ENCODE measurements at regions not wholly inside any gene's neighbourhood (a gene's known extent, or its start where the extent isn't known, plus 50 kb on each side); places are given as distances from the start of the nearest gene placed in this dataset.

DNA sequence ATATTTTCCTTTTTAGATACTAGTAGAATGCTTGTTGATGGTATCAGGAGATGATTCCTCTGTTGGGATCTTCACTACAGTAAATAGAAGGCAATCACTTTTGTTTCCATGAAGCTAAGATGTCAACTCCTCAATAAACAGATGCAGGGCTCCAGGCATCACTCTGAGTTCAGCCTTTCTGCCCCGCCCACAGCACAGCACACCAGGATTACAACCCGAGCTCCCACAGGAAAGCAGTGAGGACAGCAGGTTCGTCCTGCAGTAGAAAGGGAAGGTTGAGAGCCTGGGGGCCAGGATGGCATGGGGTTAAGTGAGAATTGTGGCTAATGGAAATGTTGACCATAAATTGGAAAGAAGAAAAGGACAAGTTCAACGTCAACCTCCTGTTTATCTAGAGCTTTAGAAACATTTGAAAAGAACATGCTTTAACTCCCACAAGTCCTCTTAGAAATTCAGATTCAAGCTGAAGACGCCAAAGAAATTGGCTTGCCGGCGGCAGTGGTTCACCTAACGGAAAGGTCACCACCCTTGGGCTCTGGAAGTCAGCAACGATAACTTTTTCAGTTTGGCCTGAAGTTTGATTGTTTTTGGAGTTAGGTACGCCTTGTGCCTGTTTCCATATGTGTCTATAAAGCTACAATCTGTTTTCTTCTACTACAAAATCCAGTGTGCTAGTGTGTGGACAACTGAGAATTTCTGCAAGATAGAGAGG, 144.4 kb upstream of the PDE10A start:
- TF ChIP-seq, protein P1, sequence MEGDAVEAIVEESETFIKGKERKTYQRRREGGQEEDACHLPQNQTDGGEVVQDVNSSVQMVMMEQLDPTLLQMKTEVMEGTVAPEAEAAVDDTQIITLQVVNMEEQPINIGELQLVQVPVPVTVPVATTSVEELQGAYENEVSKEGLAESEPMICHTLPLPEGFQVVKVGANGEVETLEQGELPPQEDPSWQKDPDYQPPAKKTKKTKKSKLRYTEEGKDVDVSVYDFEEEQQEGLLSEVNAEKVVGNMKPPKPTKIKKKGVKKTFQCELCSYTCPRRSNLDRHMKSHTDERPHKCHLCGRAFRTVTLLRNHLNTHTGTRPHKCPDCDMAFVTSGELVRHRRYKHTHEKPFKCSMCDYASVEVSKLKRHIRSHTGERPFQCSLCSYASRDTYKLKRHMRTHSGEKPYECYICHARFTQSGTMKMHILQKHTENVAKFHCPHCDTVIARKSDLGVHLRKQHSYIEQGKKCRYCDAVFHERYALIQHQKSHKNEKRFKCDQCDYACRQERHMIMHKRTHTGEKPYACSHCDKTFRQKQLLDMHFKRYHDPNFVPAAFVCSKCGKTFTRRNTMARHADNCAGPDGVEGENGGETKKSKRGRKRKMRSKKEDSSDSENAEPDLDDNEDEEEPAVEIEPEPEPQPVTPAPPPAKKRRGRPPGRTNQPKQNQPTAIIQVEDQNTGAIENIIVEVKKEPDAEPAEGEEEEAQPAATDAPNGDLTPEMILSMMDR (conservative IDR thresholded peaks at IDR 0.05) = no peak
- no peak for TF ChIP-seq ZFX (IDR thresholded peaks at IDR 0.05)
